H54 (cell line): ENCODE measurements at regions not wholly inside any gene's neighbourhood (a gene's known extent, or its start where the extent isn't known, plus 50 kb on each side); places are given as distances from the start of the nearest gene placed in this dataset.
"Not testable (repeated sequence)": the region's sequence is repeated elsewhere in the genome, so short reads cannot be mapped to it uniquely, and the experiment has no call there.

Experiments used
- DNase-seq: peaks from one replicate; pipeline ENCODE4 v3.0.0; 2011; ENCODE audit warnings: low spot score, mixed read lengths; ENCODE audit not compliant: insufficient read length
- FAIRE-seq: peaks from 3 replicates; lab custom pipeline; 2011; peaks lifted over from hg19 to GRCh38; lab: Jason Lieb, UNC
- POLR2A ChIP-seq: IDR thresholded peaks from 2 replicates; pipeline ENCODE4 v1.6.1; 2011; ENCODE audit warnings: low read depth, mild to moderate bottlenecking, low read length

- TF ChIP-seq POLR2A = no peak
- FAIRE-seq (no peak), DNase-seq (no peak)
These were observed 666.7 kb downstream of the UTRN start for GRCh38 chr6:144951730-144952437.

GRCh38 chr6:144952456-144953240 lies 667.5 kb downstream of the UTRN start:
- no peak for TF ChIP-seq POLR2A
- FAIRE-seq (no peak), DNase-seq (no peak)

DNA sequence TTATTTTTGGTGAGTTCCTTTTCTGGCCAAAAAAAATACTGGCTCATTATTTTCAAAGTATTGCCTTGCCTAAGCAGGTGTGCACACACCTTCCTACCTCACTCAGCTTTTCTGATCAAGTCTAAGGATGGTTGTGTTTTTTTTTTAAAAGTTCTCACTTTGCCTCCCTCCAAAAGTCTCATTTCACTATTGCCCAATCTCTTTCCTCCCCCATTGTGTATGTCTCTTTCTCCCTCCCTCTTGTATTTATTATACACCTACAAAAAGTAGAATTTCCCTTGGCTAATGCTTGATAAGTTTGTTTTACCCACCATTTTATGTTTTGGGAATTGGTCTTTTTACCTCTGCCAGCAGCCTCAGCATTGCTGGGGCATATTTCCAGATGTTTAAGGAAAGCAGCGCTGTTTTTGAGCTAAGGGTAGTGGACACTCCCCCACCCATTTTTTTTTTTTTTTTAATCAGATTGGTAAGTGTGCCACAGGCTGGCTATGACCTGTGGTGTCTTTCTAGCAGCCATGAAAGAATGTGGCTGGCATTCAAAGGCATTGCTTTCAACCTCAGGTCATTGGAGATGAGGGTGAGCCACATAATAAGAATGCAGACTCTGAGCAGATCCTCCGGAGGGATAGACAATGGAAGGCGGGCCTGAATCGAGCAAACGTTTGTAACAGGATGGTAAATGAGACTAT lies 668.6 kb downstream of the UTRN start:
- peak; percentile 67 for FAIRE-seq
- TF ChIP-seq POLR2A = no peak
- peak; percentile 21 for DNase-seq

- FAIRE-seq (no peak), DNase-seq (no peak)
- no peak for TF ChIP-seq POLR2A
These were observed 669.1 kb downstream of the UTRN start for GRCh38 chr6:144954241-144954556.

- TF ChIP-seq POLR2A = no peak
- DNase-seq (no peak), FAIRE-seq (no peak)
These were observed 670.3 kb downstream of the UTRN start for GRCh38 chr6:144955392-144955791.

DNA sequence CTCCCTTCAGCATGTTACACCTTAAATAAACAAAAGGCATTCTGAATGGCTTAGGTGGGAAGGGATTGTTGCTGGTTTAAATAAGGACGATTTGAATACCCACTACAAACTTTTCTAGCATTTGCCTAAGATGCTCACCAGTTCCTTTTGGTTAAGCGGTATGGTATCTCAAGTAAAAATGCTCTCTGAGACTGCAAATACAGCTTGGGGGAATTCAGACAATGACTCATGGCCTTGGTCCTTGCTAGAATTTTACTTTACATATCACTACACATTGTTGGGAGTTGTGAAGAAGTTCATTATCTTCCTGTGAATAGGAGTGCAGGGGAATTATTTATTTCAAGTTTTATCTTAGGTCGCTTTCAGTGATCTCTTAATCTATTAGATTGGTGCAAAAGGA lies 670.7 kb downstream of the UTRN start:
- TF ChIP-seq POLR2A = no peak
- DNase-seq = no peak
- FAIRE-seq = no peak

DNA sequence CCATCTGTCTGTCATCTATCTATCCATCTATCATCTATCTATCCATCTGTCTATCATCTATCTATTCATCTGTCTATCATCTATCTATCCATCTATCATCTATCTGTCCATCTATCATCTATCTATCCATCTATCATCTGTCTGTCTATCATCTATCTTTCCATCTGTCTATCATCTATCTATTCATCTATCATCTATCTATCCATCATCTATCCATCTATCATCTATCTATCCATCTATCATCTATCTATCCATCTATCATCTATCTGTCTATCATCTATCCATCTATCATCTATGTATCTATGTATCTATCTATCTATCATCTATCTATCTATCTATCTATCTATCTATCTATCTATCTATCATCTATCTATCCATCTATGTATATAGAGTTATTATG lies 671.6 kb downstream of the UTRN start:
- not testable (repeated sequence) for FAIRE-seq, DNase-seq

DNA sequence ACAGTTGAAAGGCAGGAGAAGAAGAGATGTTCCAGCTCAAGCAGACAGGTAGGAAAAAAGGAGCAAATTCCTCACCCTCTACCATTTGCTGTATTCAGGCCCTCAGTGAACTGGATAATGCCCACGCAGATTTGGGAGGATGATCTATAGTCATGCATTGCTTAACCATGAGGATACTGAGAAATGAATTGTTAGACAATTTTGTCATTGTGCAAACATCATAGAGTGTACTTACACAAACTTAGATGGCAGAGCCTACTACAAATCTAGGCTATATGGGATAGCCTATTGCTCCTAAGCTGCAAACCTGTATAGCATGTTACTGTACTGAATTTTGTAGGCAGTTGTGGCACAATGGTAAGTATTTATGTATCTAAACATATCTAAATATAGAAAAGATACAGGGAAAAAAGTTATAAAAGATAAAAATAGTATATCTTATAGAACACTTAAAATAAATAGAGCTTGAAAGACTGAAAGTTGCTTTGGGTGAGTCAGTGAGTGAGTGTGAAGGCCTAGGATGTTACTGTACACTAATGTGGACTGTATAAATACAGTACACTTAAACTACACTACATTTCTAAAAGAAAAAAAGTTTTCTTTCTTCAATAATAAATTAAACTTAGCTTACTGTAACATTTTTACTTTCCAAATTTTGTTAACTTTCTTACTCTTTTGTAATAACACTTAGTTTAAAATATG lies 672.3 kb downstream of the UTRN start:
- DNase-seq = no peak
- TF ChIP-seq POLR2A = no peak
- no peak for FAIRE-seq

GRCh38 chr6:144969154-144969553 lies 684.0 kb downstream of the UTRN start:
- DNase-seq (no peak), FAIRE-seq (no peak)
- TF ChIP-seq POLR2A = no peak

DNA sequence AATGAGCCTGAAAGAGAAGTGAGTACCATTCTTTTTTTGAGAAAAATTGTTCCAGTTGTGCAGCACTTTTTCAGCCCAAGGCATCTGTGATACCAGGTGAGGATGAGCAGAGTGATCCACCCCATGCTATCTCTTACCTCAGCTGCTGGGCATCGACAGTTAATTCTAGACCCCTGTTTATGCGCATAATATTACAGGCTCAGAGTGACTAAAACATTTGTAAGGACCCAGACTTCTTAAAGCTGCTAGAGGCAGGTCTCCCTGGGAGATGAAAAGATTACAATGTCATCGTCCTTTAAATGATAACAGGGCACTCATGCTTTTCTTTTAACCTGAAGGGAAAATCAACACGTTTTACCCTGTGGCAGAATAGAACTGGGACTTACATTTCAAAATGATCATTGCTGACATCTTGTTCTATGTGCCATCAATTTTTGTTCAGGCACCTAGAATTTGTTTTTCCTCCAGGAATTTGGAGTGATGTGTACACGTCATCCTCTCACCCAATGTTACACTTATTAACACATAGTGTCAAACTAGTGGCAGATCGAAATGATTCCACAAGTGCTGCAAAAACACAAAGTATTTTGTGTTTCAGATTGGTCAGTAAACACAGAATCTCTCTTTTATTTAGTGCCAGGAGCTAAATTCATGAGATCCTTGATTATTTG lies 684.6 kb downstream of the UTRN start:
- TF ChIP-seq POLR2A = no peak
- FAIRE-seq (no peak), DNase-seq (no peak)

DNA sequence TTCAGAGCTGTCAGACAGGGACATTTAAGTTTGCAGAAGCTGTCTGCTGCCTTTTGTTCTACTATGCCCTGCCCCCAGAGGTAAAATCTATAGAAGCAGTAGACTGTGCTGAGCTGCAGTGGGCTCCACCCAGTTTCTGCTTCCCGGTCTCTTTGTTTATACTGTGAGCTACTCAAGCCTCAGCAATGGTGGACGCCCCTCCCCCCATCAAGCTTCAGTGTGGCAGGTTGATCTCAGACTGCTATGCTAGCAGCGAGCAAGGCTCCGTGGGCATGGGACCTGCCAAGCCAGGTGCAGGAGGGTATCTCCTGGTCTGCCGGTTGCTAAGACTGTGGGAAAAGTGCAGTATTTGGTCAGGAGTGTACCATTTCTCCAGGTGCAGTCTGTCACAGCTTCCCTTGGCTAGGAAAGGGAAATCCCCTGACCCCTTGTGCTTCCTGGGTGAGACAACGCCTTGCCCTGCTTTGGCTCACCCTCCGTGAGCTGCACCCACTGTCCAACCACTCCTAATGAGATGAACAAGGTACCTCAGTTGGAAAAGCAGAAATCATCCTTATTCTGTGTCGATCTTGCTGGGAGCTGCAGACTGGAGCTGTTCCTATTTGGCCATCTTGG lies 692.2 kb downstream of the UTRN start:
- FAIRE-seq, DNase-seq: not testable (repeated sequence)

- DNase-seq = no peak
- TF ChIP-seq POLR2A = no peak
- FAIRE-seq = no peak
These were observed 693.1 kb downstream of the UTRN start for GRCh38 chr6:144978208-144978607.

DNA sequence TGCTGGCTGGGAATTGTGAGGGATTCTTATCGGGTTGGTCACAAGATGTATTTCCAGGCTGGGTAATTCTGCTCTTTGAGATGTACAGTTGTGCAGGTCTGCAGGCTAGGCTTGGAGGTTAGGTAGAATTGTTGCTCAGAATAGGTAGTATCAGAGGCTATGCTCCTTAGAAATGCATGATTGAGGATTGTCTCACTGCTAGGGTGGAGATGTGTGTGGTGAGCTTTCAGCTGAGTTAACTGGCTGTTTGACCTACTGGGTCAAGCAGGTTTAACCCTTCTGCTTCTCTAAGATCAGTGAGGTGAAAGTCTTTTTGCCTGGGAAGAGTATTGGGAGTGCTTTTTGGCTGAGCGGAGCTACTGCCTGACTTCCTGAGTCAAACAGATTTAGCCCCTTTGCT lies 701.1 kb downstream of the UTRN start:
- TF ChIP-seq POLR2A = no peak
- DNase-seq = no peak
- no peak for FAIRE-seq
